ENCODE measurements at regions not wholly inside any gene's neighbourhood (a gene's known extent, or its start where the extent isn't known, plus 50 kb on each side); places are given as distances from the start of the nearest gene placed in this dataset.

DNA sequence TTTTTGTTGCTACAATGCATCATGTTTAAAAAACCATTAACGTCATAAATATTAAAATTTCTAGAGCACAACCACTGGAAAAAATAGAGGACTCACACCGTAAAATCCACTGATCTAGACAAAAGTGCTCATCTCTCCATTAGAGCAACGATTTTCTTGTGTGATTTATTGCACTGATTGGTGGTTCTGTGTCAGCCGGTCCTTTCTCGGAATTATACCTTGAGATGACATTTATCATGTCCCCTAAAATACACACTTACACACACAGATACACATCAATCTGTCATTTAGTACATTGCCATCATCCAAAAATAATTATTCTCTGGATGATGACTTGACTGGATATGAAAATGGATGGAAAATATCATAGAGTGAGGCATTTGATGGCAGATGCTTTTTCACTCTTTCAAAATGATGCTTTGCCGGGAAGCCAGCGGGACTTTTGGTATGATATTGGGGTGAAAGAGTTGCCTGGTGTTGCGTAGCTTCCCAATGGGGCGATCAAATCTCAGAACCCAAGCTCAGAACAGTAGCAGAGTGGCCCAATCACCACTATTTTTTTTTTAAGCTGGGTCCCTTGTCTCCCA is 226.6 kb downstream of the GAS1 start:
- TF ChIP-seq POLR2A (IDR thresholded peaks at IDR 0.05; ENCODE audit: low read length) (no peak), GATA1 (IDR thresholded peaks at IDR 0.05; ENCODE audit: low read depth, low read length) (no peak)

Data from erythroblast (primary cell).